GM10248 (cell line): ENCODE measurements at regions not wholly inside any gene's neighbourhood (a gene's known extent, or its start where the extent isn't known, plus 50 kb on each side); places are given as distances from the start of the nearest gene placed in this dataset.
"Not testable (repeated sequence)": the region's sequence is repeated elsewhere in the genome, so short reads cannot be mapped to it uniquely, and the experiment has no call there.

Source experiments
- CTCF ChIA-PET: fragments of 300-600 bp; sonication (Branson Sonifier 250); formaldehyde crosslinking; extraction: SDS; loops from one replicate; lab custom pipeline; 2021; ENCODE audit warnings: antibody characterized with exemption; lab: Yijun Ruan, JAX
- POLR2A ChIA-PET: fragments of 350-650 bp; sonication (Branson Sonifier 250); formaldehyde crosslinking; extraction: SDS; loops from one replicate; lab custom pipeline; 2020; ENCODE audit warnings: antibody characterized with exemption; lab: Yijun Ruan, JAX
- DNase-seq: peaks from one replicate; pipeline ENCODE4 v3.0.0; 2012; ENCODE audit errors: extremely low spot score
- CTCF ChIP-seq: IDR thresholded peaks from 2 replicates; pipeline ENCODE4 v1.5.1; 2012; ENCODE audit warnings: mild to moderate bottlenecking, low read depth; ENCODE audit errors: extremely low read depth, missing control alignments, control extremely low read depth

GRCh38 chr6:106823732-106824351 lies 150.7 kb downstream of the CD24 start:
- DNase-seq, result no peak
- ChIA-PET CTCF (no interaction called here), POLR2A (no interaction called here)
- TF ChIP-seq CTCF, result no peak

- no peak for DNase-seq
- ChIA-PET POLR2A (no interaction called here), CTCF (interaction anchor here (1.4 kb wide), 1 partner anchor 16 kb away, joined by 3 read pairs; no protein-coding TSS in a partner anchor)
- TF ChIP-seq CTCF, result no peak
These were observed 151.5 kb downstream of the CD24 start for GRCh38 chr6:106823058-106823457.

GRCh38 chr6:106820412-106820852 lies 154.1 kb downstream of the CD24 start:
- ChIA-PET CTCF (interaction anchor here (0.9 kb wide), 2 partner anchors 16 to 212 kb away, joined by 3 read pairs; no protein-coding TSS in a partner anchor), POLR2A (interaction anchor here (0.6 kb wide), 1 partner anchor 315 kb away, joined by 4 read pairs; no protein-coding TSS in a partner anchor)
- no peak for TF ChIP-seq CTCF
- no peak for DNase-seq

- ChIA-PET POLR2A (no interaction called here), CTCF (interaction anchor here (0.8 kb wide), 1 partner anchor 10 kb away, joined by 4 read pairs; no protein-coding TSS in a partner anchor)
- no peak for DNase-seq
- no peak for TF ChIP-seq CTCF
These were observed 163.3 kb downstream of the CD24 start for GRCh38 chr6:106811088-106811686.

- TF ChIP-seq CTCF, result no peak
- ChIA-PET POLR2A (no interaction called here), CTCF (no interaction called here)
- no peak for DNase-seq
These were observed 165.8 kb downstream of the CD24 start for GRCh38 chr6:106808758-106809157.

GRCh38 chr6:106807947-106808611 lies 166.4 kb downstream of the CD24 start:
- ChIA-PET POLR2A (no interaction called here), CTCF (interaction anchor here (1.4 kb wide), 1 partner anchor 8 kb away, joined by 3 read pairs; no protein-coding TSS in a partner anchor)
- TF ChIP-seq CTCF, result no peak
- no peak for DNase-seq

- DNase-seq, CTCF ChIA-PET, POLR2A ChIA-PET: not testable (repeated sequence)
These were observed 168.3 kb downstream of the CD24 start for GRCh38 chr6:106806253-106806652.
